OCI-LY7 (cell line): ENCODE measurements at regions not wholly inside any gene's neighbourhood (a gene's known extent, or its start where the extent isn't known, plus 50 kb on each side); places are given as distances from the start of the nearest gene placed in this dataset.

ENCODE experiments used
- EZH2phosphoT487 ChIP-seq: fragments of 200-600 bp; sonication (generic); IDR thresholded peaks from 2 replicates; pipeline ENCODE4 v1.6.1; 2018; ENCODE audit warnings: low read depth, borderline replicate concordance, mild to moderate bottlenecking, mixed run types, antibody characterized with exemption, low read length, moderate library complexity, mixed read lengths
- TF ChIP-seq, protein P1 (sequence below): fragments of 200-600 bp; sonication (generic); conservative IDR thresholded peaks from 2 replicates; pipeline ENCODE4 v1.5.1; 2014; ENCODE audit warnings: mild to moderate bottlenecking, antibody characterized with exemption, low read length, moderate library complexity, mixed read lengths

DNA sequence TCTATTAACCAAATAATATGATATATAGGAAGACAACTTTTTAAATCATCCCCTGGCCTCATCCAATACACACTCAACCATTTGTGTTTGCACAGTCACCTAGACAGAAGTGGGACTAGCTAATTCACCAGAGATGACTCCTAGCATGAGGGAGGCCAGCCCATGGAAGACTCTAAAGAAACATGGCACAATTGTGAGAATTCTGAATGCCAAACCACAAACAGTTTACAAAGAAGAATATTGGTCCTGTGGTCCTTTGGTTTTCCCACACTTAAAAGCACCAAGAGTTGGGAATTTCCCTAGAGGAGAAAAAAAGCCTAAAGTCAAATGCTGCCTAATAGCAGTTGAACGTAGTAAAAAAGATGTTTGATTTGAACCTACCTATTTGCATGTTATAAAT lies 609.9 kb downstream of the ACTL7B start:
- TF ChIP-seq, protein P1, sequence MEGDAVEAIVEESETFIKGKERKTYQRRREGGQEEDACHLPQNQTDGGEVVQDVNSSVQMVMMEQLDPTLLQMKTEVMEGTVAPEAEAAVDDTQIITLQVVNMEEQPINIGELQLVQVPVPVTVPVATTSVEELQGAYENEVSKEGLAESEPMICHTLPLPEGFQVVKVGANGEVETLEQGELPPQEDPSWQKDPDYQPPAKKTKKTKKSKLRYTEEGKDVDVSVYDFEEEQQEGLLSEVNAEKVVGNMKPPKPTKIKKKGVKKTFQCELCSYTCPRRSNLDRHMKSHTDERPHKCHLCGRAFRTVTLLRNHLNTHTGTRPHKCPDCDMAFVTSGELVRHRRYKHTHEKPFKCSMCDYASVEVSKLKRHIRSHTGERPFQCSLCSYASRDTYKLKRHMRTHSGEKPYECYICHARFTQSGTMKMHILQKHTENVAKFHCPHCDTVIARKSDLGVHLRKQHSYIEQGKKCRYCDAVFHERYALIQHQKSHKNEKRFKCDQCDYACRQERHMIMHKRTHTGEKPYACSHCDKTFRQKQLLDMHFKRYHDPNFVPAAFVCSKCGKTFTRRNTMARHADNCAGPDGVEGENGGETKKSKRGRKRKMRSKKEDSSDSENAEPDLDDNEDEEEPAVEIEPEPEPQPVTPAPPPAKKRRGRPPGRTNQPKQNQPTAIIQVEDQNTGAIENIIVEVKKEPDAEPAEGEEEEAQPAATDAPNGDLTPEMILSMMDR, result no peak
- no peak for TF ChIP-seq EZH2phosphoT487
